Suppressor macrophage treated with lipopolysaccharide for 4 hours (primary cell): ENCODE measurements at regions not wholly inside any gene's neighbourhood (a gene's known extent, or its start where the extent isn't known, plus 50 kb on each side); places are given as distances from the start of the nearest gene placed in this dataset.
"Not testable (repeated sequence)": the region's sequence is repeated elsewhere in the genome, so short reads cannot be mapped to it uniquely, and the experiment has no call there.

Source experiments
- DNase-seq: peaks from one replicate; pipeline ENCODE4 v3.0.0-alpha.2; 2020

DNA sequence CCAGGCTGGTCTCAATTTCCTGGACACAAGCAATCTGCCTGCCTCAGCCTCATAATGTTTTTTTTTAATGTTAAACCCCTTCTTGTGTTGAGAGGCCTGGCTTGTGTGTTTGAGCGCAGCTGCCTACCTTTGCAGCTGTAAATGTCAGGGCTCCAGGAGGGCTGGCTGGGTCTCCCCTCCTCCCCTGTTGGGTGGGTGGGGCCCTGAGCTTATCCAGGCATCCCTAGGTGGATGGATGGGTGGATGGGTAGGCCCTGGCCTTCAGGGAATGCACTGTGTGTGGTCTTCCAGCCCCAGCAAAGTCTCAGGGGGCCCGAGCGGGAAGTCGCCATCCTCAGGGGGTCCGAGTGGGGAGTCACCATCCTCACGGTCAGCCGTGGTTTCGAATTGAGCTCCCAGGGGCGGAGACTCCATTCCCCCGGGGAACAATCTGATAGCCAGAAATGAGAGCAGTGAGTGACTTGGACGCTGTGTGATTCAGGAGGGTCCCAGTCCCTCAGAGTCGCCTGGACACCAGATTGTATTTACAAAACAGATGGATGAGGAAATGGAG is 279.4 kb upstream of the PLGLB2 start:
- not testable (repeated sequence) for DNase-seq

DNA sequence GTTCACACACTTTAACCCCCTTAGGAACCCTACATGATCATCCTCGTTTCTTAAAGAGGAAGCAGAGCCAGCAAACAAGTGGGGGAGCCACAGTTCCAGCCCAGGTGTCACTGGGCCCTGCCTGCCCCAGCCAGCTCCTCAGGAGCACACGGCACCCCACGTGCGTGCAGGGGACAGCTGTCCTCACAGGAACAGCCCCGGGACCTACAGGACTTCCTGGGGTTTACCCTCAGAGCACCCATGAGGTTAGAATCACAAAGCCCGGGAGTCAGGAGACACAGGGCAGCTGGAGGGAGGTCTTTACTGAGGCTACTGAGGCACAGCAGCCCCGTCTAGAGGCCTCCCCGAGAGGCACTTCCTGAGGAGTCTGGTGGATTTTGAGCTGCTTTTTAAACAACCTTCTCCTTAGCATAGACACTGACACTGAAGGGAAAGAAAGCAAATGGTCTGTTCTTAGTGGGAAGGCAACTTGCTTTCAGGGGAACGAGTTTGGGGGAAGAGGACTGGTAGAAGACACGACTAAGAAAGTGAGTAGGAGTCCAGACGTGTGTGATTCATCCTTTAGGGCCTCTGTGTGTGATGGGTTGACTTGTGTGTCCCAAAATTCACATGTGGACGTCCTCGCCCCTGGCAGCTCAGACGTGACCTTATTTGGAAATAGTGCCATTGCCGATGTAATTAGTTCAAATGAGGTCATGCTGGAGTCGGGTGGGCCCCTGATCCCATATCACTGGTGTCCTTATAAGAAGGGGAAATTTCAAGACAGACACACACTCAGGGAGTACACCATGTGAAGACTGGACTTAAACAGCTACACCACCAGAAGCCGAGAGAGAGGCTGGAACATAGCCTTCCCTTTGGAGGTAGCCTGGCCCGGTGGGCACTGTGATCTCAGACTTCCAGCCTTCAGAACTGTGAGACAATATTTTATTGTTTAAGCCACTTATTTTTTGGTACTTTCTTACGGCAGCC is 278.4 kb upstream of the PLGLB2 start:
- peak; percentile 59 for DNase-seq

DNA sequence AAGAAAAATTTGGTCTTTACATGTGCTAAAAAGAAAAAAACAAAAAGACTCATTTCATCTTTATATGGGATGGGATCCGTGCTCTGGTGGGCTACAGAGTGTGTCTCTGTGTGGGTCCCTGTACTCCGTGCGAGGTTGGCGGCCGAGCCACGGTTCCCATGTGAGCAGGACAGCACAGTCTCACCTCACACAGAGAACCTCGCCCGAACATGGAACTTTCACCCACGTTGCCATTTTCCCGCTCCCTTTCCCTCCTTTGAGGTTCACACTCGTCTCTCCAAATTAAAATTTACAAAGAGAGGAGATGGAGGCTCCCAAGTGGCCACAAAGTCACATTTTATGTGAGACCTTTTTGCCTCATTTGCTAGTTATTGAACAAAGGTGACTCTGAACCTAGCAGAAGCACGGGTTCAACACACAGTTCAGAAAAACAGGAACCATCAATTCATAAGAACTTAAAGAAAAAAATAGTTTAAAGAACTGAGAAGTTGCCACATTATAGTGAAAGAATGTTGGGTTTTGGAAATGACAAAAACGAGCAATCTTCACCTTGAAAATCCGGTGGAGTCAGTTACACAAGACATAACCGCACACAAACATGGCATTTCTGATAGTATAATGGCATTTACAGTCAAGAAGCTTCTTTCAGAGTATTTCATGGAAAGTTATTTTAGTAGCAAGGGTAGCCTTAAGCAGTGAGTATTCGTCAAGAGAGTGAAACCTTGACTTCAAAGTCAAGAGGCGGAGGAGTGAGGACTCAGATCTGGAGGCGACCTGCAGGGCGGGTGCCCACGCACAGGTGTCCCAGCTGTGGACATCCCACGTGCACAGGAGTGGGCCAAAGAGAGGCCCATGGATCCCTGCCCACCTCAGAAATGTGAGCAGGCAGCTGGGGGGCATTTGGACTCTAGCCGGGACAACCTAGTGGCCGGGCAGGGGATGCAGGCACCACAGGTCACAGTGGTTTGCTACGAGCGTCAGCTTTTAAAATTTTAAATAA is 277.2 kb upstream of the PLGLB2 start:
- not testable (repeated sequence) for DNase-seq

DNA sequence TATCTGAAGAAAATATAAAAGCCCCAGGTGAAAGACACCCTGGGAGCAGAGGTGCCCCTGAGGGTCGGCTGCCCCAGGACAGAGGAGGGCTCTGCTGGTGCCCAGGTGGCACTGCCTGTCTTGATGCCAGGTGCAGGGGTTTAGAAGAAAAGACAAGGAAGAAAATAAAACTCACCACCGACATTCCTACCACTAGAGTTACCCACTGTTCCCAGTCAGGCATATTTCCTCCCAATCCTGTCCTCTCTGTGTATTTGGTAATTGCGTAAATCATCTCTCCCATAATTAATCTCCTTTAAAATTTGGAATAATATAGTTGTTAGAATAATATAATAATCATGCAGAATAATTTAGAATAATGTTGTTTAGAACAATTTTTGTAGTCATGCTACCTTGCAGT is 276.4 kb upstream of the PLGLB2 start:
- not testable (repeated sequence) for DNase-seq

DNA sequence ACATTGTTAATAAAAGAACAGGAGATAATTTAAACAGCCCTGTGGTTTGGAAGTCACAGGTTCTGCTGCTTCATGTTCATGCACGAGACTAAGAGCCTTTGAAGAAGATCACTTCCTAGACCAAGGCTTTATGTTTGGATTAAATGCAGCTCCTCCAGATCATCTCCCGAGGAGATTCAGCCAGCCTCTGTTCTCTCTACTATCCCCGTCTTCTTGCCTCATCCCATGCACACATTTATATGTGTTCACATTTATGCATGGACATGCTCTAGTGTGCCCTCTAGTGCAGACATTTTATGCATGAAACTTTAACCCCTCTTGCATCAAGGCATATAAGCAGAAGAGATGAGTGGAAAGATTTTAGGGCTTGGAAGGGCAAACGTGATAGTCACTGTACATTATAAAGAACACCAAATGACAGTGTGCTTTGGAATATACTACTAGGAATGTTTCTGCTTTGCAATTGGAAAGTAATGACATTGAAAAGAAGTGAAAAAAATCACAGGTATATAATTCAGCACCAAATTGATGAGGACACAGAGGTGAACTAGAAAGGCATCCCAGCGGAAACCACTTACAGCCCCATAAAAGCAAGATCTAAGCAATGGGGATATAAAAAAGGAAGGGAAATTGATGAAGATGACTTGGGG is 271.5 kb upstream of the PLGLB2 start:
- DNase-seq = not testable (repeated sequence)

DNA sequence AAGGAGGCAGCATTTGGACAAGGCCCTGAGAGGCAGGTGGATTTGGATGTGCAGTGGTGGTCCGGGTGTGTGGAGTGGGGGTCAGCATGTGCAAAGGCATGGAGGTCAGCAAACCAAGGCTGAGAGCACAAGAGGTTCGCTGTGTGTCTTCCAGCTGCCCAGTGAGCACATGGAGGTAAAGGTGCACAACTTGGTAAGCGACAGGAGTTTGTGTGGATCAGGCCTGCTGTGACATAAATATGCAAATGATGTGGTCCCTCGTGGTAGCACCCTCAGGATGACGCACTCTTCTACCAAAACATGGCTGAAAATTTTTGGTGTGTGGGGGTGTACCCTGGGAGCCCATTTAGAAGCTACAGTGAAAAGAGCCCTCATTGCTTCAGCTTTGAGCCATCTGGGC is 271.0 kb upstream of the PLGLB2 start:
- not testable (repeated sequence) for DNase-seq

DNA sequence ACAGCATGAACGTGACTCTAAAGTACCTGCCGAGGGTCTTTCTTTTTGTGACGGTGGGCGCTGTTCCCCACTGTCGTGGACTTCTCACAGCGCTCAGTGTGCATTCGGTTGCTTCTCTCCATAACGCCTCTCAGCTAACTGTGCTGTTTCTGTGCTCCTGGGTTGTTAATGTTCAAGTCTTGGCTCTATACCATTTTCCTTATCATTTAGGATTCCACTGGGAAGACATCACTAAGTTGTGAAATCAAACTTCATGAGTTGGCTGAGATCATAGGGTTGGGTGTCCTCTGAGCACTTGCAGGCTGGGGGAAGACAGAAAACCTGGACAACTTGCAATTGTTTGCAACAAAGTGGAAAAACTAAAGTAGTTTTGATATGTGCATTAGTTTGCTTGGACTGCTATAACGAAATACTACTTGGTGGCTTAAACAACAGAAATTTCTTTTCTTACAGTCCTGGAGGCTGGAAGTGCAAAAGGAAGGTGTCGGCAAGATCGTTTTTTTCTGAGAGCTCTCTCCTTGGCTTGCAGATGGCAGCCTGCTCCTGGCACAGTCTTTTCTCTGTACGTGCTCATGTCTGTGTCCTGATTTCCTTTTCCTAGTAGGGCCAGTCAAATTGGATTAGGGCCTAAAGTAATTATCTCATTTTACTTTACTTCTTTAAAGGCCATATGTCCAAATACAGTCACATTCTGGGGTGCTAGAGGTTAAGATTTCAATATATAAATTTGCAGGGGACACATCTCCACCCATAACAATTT is 270.0 kb upstream of the PLGLB2 start:
- not testable (repeated sequence) for DNase-seq

DNA sequence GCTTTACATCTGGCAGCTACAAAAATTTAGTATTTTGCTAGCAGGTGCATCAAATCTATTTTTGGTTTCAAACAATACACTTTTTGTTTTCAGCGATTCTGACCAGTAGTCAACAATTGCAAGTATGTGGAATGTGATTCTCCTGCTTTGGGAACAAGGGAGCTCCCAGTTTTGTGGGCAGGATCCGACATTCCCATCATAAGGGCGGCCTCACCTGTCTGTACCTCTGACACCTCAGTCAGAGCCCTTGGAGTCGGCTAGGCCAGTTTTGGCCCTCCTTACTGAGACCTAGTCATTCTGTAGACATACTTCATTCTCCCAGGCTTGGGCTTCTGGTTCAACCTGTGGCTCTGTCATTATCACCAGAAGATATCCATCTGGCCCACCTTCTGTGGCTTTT is 269.0 kb upstream of the PLGLB2 start:
- not testable (repeated sequence) for DNase-seq

DNA sequence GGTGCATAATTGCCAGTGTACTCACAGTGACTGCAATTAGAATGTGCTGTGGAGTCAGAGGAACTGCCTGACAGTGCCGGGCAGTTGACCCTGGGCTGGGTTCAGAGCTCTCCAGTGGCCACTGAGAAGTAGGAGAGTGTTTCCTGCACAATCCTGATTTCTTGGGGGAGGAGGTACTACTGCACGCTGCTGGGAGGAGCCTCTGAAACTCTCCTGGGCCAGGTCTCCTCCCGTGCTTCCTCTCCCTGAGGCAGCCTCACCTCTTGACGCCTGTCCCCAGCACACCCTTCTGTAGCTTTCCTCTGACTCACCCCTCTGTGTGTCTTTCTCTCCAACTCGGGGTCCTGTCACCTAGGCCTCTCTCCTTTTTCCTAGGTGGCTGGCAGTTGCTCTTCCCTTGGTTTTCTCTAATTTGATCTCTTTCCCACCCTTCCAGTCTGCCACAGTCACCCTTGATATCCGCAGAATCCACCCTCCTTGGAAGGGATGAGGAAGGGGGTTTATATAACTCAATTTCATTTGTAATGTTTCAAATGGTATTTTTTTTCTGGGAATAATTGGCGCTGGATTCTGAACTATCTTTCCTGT is 264.7 kb upstream of the PLGLB2 start:
- DNase-seq = not testable (repeated sequence)

DNA sequence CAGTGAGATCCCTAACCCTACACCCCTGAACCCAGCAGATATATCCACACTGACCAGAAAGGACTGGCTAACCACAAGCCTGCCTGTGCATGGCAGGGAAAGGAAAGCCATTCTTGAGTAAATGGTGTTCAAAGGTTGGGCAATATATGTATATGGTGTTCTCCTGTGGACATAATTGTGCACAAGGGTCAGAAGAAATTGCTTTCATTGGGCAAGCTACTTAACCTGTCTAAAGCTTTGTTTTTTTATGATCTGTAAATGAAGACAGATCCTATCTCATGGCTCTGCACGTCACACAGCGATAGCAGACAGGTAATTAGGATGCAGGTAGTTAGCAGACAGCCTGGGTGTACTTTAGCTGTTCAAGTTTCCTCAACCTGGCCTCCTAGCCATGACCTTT is 263.5 kb upstream of the PLGLB2 start:
- DNase-seq = not testable (repeated sequence)

DNA sequence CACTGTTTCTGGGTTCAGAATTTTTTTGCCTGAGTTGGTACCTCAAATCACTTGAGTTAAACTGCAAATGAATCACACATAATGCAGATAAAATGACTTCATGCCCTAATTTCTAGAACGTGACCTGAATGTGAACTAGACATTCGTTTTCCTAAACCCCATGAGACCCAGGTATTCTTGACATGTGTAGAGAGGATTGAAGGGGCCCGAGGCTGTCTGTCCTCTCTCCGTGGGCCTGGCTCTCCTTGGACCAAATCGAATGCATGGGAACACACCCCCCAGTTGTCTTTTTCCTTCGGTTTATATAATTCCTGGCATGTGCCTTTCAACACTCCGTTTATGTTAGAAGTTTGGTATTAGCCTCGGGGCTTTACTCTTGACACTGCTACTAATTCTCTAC is 262.4 kb upstream of the PLGLB2 start:
- not testable (repeated sequence) for DNase-seq

DNA sequence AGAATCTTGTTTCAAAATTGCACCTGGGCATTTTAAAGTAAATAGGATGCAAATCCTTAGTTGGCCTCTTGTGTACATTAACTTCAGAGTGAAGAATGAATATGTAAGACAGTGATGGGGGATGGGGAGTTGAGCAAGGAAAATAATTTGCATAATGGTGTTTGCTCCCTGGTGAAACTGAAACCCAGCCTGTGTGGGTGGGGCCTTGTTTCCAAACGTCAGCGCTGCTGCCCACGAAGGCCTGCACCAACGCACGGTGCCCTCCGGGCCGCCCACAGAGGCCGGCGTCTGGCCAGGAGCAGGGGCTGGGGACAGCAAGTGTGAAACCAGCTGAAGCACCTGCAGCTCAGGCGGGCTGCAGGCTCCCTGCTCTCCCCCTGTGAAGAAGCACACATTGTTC is 262.0 kb upstream of the PLGLB2 start:
- not testable (repeated sequence) for DNase-seq

DNA sequence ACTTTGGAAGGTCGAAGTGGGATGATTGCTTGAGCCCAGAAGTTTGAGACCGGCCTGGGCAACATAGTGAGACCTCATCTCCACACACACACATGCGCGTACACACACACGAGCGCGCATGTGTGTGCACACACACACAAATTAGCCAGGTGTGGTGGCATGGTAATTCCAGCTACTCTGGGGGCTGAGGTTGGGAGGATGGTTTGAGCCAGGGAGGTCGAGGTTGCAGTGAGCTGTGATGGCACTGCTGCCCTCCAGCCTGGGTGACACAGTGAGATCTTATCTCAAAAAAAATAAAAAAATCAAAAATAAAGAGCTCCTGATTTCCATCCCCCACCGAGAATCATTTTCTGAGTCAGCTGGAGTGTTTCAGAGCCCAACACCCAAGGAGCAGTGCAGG is 261.5 kb upstream of the PLGLB2 start:
- DNase-seq = not testable (repeated sequence)

DNA sequence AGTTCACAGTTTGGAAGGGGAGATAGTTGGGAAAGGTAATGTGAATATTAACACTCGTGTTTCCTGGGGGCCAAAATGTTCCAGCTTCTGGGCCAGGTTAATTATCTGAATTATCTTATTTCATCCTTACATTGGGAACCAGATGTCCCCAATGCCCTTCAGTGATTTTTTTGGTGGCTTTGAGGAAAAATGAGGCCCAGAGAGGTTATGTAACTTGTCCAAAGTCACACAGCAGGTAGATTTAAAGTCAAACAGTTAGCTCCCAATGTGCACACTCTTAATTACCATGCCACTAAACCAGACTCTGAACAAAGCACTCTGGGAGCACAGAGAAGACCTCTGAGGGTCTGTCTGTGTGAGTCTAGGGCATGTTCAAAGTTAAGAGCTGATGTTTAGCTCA is 259.9 kb upstream of the PLGLB2 start:
- DNase-seq = not testable (repeated sequence)

DNA sequence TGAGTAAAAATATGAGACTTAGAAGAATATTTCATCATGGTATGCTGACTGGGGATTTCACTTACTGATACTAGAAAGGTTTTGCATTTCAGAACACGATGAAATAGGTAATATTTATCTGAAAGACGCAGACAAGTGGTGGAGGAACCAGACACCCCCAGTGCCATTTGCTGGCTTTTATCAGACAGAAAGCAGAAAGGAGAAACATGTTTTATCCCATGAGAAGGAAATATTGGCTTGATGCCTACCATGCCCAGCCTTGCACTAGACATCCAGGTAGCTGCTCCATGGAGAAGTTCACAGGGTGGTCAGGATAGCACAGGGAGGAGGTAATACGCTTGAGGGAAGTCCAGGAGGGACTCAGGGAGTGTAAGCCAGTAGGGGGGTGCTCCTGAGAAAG is 258.9 kb upstream of the PLGLB2 start:
- not testable (repeated sequence) for DNase-seq

DNA sequence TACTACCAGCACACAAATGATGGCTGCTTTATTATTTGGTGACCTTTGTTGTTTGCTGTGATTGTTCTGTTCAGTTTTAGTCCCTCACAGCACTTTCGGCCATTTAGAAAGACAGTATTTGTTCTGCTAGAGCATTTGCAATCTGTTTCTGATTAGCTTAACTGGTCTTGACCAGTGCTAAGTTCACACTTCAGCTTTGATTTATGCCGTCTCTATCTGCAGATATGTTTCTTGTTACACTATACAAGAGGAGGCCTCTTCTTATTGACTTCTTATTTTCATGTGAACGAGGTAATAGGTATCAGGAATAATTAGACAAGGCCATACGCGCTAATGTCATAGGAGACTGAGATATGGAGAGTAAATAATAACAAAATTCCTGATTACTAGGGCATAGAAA is 253.0 kb upstream of the PLGLB2 start:
- DNase-seq = not testable (repeated sequence)

DNA sequence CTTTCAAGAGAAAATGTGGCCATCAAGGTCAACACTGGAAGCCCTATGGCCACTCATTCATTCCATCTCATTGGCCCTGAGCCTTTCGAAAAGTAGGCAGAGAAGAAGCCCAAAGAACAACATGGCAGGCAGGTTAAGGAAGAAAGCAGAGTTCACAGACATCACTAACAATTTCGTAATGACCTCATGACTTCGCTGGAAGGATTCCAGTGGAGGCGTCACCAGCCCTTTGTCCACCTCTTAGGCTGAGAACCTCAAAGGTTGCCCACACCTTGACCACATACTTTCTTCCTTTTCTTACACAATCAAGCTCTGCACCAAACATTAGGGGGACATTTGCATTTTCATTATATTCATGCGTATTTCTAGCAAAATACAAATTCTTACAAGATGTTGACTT is 252.4 kb upstream of the PLGLB2 start:
- not testable (repeated sequence) for DNase-seq

DNA sequence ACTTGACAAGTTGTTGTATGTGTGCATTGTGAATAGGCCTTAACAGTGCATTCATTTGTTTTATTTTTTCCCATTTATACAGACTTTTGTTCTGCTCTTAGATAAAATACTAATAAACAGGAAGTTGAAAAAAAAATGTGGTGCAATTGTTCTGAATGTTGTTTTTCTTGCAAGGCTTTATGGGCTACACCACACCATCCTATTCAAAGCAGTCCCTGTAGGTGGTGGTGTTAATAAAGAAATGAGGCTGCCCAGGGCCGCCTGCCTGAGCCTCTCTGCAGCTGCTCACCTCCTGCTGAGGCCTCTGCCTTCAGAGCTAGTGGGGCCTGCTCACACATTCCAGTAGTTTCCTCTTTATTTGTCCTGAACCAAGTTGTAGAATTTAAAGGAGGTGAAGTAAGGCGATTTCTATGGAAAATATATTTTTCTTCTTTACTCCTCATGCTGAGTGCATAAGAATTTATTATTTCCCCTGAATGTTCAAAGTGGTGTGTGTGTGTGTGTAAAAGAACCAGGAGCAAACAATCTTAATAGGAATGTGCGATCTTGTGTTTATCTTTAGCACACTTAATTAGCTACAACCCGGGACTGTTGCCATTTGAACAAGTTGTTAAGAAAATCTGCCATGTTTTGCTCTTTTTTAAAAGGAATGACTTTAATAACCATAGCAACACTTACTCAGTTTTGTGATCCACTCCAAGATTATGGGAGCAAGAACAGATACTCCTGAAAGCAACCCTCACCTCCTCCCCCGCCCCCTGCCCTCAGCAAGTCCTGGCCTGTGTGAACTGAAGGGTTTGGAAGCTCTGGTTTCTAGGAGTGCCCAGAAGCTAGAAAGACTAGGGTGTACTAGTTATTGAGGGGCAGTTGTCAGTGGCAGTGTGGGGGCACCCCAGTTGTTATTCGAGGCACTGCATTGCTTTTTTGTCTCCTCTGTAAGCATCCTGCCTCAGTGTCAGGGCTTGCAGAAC is 251.6 kb upstream of the PLGLB2 start:
- peak; percentile 27 for DNase-seq

DNA sequence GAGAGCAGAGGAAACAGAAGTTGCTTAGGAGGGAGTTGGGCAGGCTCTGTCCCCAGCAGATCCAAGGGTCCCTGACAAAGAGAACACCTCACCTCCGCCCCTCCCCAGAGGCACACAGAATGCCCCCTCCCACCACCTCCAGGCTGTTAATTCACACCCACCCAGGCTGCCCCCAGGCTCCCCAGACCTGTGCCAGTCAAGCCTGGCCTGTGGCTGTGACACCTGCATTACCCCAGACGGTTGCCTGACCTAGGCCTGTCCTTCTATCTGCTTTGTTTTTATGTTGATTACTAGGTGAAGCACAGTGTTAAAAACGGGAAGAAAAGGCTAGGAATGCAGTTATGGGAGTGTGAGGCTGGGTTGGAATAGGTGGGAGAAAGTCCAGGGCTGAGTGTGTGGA is 250.8 kb upstream of the PLGLB2 start:
- not testable (repeated sequence) for DNase-seq

DNA sequence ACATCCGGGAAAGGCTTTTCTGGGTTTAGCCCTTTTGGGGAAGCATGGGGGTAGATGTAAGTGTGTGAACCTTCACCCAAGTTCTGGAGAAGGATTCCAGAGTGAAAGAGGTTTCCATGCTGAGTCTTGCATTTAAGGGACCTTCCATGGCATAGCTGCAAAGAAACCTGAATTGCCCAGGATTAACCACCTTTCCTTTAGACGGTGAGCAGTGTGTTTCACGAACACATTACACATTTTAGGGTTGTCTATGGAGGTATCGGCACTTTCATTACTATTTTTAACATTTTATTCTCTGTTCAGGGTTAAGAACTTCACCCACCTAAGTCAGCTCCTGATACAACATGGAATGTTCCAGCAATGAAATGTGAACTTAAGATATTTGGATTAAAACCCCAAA is 250.2 kb upstream of the PLGLB2 start:
- not testable (repeated sequence) for DNase-seq
